Thyroid gland (tissue), 4 donors: ENCODE measurements at regions not wholly inside any gene's neighbourhood (a gene's known extent, or its start where the extent isn't known, plus 50 kb on each side); places are given as distances from the start of the nearest gene placed in this dataset.

ENCODE experiments used
- DNase-seq, 2 donors: peaks; one replicate each; pipeline ENCODE4 v3.0.0-alpha.2; 2019
- H3K27ac ChIP-seq, 3 donors: fragments of 200-600 bp; sonication (generic); 1 replicate in 2 of 3; 2 replicates in 1 of 3; pipeline ENCODE4 v1.5.1; 2016 to 2019; ENCODE audit warnings: mild to moderate bottlenecking in 1 of 3, moderate library complexity in 1 of 3
- H3K27me3 ChIP-seq: fragments of 200-600 bp; sonication (generic); one replicate; pipeline ENCODE4 v1.5.1; 2019
- H3K36me3 ChIP-seq, 2 donors: fragments of 200-600 bp; sonication (generic); one replicate each; pipeline ENCODE4 v1.5.1; 2016 to 2019
- H3K4me1 ChIP-seq, 2 donors: fragments of 200-600 bp; sonication (generic); one replicate each; pipeline ENCODE4 v1.5.1; 2017 to 2019
- H3K4me3 ChIP-seq, 3 donors: fragments of 200-600 bp; sonication (generic); replicated peaks in 1 of 3; 1 replicate in 2 of 3; 2 replicates in 1 of 3; pipeline ENCODE4 v1.5.1; 2016; ENCODE audit warnings: mild to moderate bottlenecking in 1 of 3
- H3K9me3 ChIP-seq: fragments of 200-600 bp; sonication (generic); one replicate; pipeline ENCODE4 v1.5.1; 2017
- POLR2A ChIP-seq, 2 donors: fragments of 450-650 bp; IDR thresholded peaks; one replicate each; pipeline ENCODE4 v1.6.1; 2017; ENCODE audit warnings: antibody characterized with exemption in 2 of 2, mild to moderate bottlenecking in 2 of 2, moderate library complexity in 1 of 2
- WGBS, 2 donors: methylation state at CpG; one replicate each; pipeline ENCODE4 v1.1.5; 2017; 5-methylcytosine and 5-hydroxymethylcytosine counted together
- intact Hi-C: fragments of 100-400 bp; cut with DNase I; formaldehyde crosslinking; loops from one replicate; pipeline ENCODE4 v1.15.1; 2023
- TF ChIP-seq, protein P1 (sequence below), 6 experiments: fragments of 200-600 bp in 3 of 6; fragments of 450-650 bp in 3 of 6; sonication (generic) in 3 of 6; IDR thresholded peaks; one replicate each; pipeline ENCODE4 v1.5.1; 2016 to 2019; ENCODE audit warnings: antibody characterized with exemption in 6 of 6, mild to moderate bottlenecking in 2 of 6, inconsistent platforms in 1 of 6, moderate library complexity in 1 of 6

DNA sequence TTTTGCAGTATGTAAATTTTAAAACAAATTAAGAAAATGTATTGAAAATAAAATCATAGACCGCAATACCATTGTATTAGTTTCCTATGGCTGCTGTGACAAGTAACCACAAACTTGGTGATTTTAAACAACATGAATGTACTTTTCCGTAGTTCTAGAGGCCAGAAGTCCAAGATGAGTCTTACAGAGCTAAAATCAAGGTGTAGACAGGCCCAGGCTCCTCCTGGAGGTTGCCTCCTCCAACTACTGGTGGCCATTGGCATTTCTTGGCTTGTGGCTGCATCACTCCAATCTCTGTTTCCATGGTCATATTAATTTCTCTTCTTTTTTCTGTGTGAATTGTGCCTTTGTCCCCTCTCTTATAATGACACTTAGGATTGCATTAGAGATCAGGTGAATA is 59.2 kb upstream of the ETAA1 start:
- H3K27ac ChIP-seq, result no peak overlapping the region
- 84 to 90% methylated on average over 2 of the region's 2 CpGs for WGBS, 2 donors

DNA sequence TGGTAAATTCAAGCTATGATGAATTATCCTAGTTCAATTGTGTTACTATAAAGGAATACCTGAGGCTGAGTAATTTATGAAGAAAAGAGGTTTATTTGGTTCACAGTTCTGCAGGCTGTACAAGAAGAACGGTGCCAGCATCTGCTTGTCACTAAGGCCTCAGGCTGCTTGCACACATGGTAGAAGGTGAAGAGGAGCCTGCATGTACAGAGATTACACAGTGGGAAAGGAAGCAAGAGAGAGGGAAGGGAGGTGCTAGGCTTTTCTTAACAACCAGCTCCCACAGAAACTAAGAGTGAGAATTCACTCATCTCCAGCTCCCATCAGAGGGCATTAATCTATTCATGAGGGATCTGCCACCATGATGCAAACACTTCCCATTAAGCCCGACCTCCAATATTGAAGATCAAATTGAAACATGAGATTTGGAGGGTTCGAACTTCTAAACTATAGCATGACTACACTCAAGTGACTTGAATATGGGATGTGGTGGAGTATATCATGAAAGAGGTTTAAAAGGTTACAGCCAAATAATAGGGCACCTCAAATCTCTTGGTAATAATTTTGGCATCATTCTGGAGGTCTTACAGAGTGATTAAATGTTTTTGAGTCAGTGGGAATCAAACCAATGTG is 58.4 kb upstream of the ETAA1 start:
- intact Hi-C loops, result no loop called here
- DNase-seq, result no peak
- no peaks in the 10 kb centered on the region for H3K36me3 ChIP-seq
- H3K4me1 ChIP-seq, result no peaks in the 10 kb centered on the region
- 86 to 94% methylated on average over 3 of the region's 3 CpGs for WGBS, 2 donors
- TF ChIP-seq, protein P1, sequence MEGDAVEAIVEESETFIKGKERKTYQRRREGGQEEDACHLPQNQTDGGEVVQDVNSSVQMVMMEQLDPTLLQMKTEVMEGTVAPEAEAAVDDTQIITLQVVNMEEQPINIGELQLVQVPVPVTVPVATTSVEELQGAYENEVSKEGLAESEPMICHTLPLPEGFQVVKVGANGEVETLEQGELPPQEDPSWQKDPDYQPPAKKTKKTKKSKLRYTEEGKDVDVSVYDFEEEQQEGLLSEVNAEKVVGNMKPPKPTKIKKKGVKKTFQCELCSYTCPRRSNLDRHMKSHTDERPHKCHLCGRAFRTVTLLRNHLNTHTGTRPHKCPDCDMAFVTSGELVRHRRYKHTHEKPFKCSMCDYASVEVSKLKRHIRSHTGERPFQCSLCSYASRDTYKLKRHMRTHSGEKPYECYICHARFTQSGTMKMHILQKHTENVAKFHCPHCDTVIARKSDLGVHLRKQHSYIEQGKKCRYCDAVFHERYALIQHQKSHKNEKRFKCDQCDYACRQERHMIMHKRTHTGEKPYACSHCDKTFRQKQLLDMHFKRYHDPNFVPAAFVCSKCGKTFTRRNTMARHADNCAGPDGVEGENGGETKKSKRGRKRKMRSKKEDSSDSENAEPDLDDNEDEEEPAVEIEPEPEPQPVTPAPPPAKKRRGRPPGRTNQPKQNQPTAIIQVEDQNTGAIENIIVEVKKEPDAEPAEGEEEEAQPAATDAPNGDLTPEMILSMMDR (IDR thresholded peaks at IDR 0.05), result no peak
- H3K27me3 ChIP-seq, result no peaks in the 10 kb centered on the region
- H3K9me3 ChIP-seq, result no peaks in the 10 kb centered on the region
- no peak overlapping the region for H3K4me3 ChIP-seq
- H3K27ac ChIP-seq, result no peak overlapping the region

More for the DNA sequence above, 59.2 kb upstream of the ETAA1 start:
- TF ChIP-seq POLR2A (IDR thresholded peaks at IDR 0.05), result no peak
- TF ChIP-seq, protein P1 (IDR thresholded peaks at IDR 0.05), result no peak
- intact Hi-C loops, result no loop called here
- Histone ChIP-seq H3K9me3 (no peaks in the 10 kb centered on the region), H3K4me3 (no peak overlapping the region), H3K27me3 (no peaks in the 10 kb centered on the region), H3K4me1 (no peaks in the 10 kb centered on the region), H3K36me3 (no peaks in the 10 kb centered on the region)
- no peak for DNase-seq

DNA sequence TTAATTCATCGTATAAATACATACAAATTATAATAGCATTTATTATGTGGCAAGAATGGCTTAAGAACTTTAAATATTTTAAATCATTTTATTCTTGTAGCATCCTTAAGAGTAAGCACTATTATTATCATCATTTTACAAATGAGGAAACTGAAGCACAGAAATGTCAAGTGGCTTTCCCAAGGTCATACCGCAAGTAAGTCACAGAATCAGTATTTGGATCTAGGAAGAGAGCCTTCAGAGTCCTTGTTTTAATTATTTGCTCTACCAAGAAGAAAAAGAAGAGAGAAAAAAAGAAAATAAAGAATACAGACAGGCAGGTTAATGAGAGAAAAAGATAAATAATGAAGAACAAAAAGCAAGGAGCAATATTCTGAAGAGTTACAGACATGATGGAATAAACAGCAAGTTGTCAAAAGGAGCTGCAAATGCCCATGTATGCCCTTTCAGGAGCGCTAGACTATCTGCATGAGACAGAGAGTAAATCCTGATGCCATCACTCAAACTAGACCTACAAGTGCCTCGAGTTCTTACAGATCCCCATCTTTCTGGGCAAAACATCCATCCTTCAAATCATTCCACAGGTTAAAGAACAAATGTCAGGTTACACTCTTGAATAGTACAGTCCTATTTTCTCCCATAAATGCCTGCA is 57.8 kb upstream of the ETAA1 start:
- intact Hi-C loops, result no loop called here
- 81 to 82% methylated on average over 4 of the region's 4 CpGs for WGBS, 2 donors
- Histone ChIP-seq H3K27me3 (no peaks in the 10 kb centered on the region), H3K36me3 (no peaks in the 10 kb centered on the region), H3K4me3 (no peak overlapping the region), H3K27ac (no peak overlapping the region), H3K9me3 (no peaks in the 10 kb centered on the region), H3K4me1 (no peaks in the 10 kb centered on the region)
- TF ChIP-seq, protein P1 (IDR thresholded peaks at IDR 0.05), result no peak
- no peak for TF ChIP-seq POLR2A (IDR thresholded peaks at IDR 0.05)
- no peak for DNase-seq

- Histone ChIP-seq H3K9me3 (no peaks in the 10 kb centered on the region), H3K27me3 (no peaks in the 10 kb centered on the region), H3K27ac (no peak overlapping the region), H3K4me1 (no peaks in the 10 kb centered on the region), H3K36me3 (no peaks in the 10 kb centered on the region), H3K4me3 (no peak overlapping the region)
- TF ChIP-seq POLR2A (IDR thresholded peaks at IDR 0.05), result no peak
- TF ChIP-seq, protein P1 (IDR thresholded peaks at IDR 0.05), result no peak
- 60 to 64% methylated on average over 7 of the region's 7 CpGs for WGBS, 2 donors
- DNase-seq, result no peak
- intact Hi-C loops, result no loop called here
Observed at GRCh38 chr2:67340133-67341011, 56.8 kb upstream of the ETAA1 start.

DNA sequence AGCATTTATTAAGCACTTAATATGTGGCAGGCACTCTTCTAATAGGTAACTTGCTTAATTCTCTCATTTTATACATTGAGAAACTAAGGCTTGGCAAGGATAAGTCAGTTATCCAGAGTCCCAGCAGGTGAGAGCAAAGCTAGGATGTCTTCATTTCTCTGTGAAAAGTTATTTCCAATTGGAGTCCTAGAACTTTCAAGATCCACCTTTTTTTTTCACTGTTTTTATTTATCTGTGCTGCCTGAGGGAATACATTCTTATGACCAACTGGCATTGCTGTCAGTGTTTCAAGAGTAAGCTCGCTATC is 56.2 kb upstream of the ETAA1 start:
- Histone ChIP-seq H3K9me3 (no peaks in the 10 kb centered on the region), H3K27me3 (no peaks in the 10 kb centered on the region), H3K4me3 (no peak overlapping the region), H3K4me1 (no peaks in the 10 kb centered on the region), H3K36me3 (no peaks in the 10 kb centered on the region), H3K27ac (no peak overlapping the region)
- 89 to 92% methylated on average over 1 of the region's 1 CpG for WGBS, 2 donors
- DNase-seq, result no peak
- intact Hi-C loops, result no loop called here
- TF ChIP-seq, protein P1 (IDR thresholded peaks at IDR 0.05), result no peak
- TF ChIP-seq POLR2A (IDR thresholded peaks at IDR 0.05), result no peak
